ENCODE measurements at regions not wholly inside any gene's neighbourhood (a gene's known extent, or its start where the extent isn't known, plus 50 kb on each side); places are given as distances from the start of the nearest gene placed in this dataset.

- TF ChIP-seq CTCF (IDR thresholded peaks at IDR 0.05) (no peak), POLR2A (IDR thresholded peaks at IDR 0.05) (no peak)
These were observed 156.1 kb upstream of the G2E3 start for GRCh38 chr14:30402846-30403245.
